ENCODE measurements at regions not wholly inside any gene's neighbourhood (a gene's known extent, or its start where the extent isn't known, plus 50 kb on each side); places are given as distances from the start of the nearest gene placed in this dataset.
A peak's percentile ranks its signal among the peaks of the same experiment; 100 is the strongest.
"Not testable (repeated sequence)": the region's sequence is repeated elsewhere in the genome, so short reads cannot be mapped to it uniquely, and the experiment has no call there.

- DNase-seq (ENCODE audit: low read depth): not testable (repeated sequence)
These were observed 51.1 kb upstream of the RASSF6 start for GRCh38 chr4:73671348-73671747.

GRCh38 chr4:73673286-73673685, 53.0 kb upstream of the RASSF6 start:
- DNase-seq (ENCODE audit: low read depth): no peak

- no peak for DNase-seq (ENCODE audit: low read depth)
These were observed 54.2 kb upstream of the RASSF6 start for GRCh38 chr4:73674451-73674919.

GRCh38 chr4:73675623-73676022, 55.4 kb upstream of the RASSF6 start:
- no peak for DNase-seq (ENCODE audit: low read depth)

GRCh38 chr4:73676136-73676535, 55.9 kb upstream of the RASSF6 start:
- DNase-seq (ENCODE audit: low read depth): no peak

- DNase-seq (ENCODE audit: low read depth): peak; percentile 80
These were observed 56.7 kb upstream of the RASSF6 start for GRCh38 chr4:73676861-73677323.

- DNase-seq (ENCODE audit: low read depth): peak; percentile 82
These were observed 59.6 kb upstream of the RASSF6 start for GRCh38 chr4:73679836-73680235.

- DNase-seq (ENCODE audit: low read depth): no peak
These were observed 58.6 kb upstream of the CXCL8 start for GRCh38 chr4:73681776-73682175.

GRCh38 chr4:73682508-73682907, 57.9 kb upstream of the CXCL8 start:
- no peak for DNase-seq (ENCODE audit: low read depth)

- no peak for DNase-seq (ENCODE audit: low read depth)
These were observed 57.3 kb upstream of the CXCL8 start for GRCh38 chr4:73683033-73683432.

- no peak for DNase-seq (ENCODE audit: low read depth)
These were observed 56.9 kb upstream of the CXCL8 start for GRCh38 chr4:73683456-73683855.

- DNase-seq (ENCODE audit: low read depth): no peak
These were observed 56.3 kb upstream of the CXCL8 start for GRCh38 chr4:73684097-73684496.

- DNase-seq (ENCODE audit: low read depth): no peak
These were observed 55.3 kb upstream of the CXCL8 start for GRCh38 chr4:73685052-73685451.

GRCh38 chr4:73687421-73687820, 52.9 kb upstream of the CXCL8 start:
- no peak for DNase-seq (ENCODE audit: low read depth)

GRCh38 chr4:73690051-73690738, 50.2 kb upstream of the CXCL8 start:
- DNase-seq (ENCODE audit: low read depth): peak; percentile 50

All from HT1080 (cell line).